ENCODE measurements at regions not wholly inside any gene's neighbourhood (a gene's known extent, or its start where the extent isn't known, plus 50 kb on each side); places are given as distances from the start of the nearest gene placed in this dataset.

- no peak for TF ChIP-seq CTCF (IDR thresholded peaks at IDR 0.05; ENCODE audit: insufficient read depth, low read length, severe bottlenecking)
- no peak for FAIRE-seq
- H3K4me3 ChIP-seq (ENCODE audit: low read depth, low read length), result no peak overlapping the region
- no peaks in the 10 kb centered on the region for H3K36me3 ChIP-seq (ENCODE audit: control insufficient read depth, insufficient read depth, low read length)
- DNase-seq (ENCODE audit: low read depth), result no peak
- H3K27me3 ChIP-seq (ENCODE audit: control insufficient read depth, insufficient read depth, low read length), result no peaks in the 10 kb centered on the region
These were observed 256.2 kb downstream of the EN1 start for GRCh38 chr2:118591223-118591622.

GRCh38 chr2:118589721-118590120 is 257.7 kb downstream of the EN1 start:
- FAIRE-seq (no peak), DNase-seq (ENCODE audit: low read depth) (no peak)
- no peak for TF ChIP-seq CTCF (IDR thresholded peaks at IDR 0.05; ENCODE audit: insufficient read depth, low read length, severe bottlenecking)
- Histone ChIP-seq H3K36me3 (ENCODE audit: control insufficient read depth, insufficient read depth, low read length) (no peaks in the 10 kb centered on the region), H3K4me3 (ENCODE audit: low read depth, low read length) (no peak overlapping the region), H3K27me3 (ENCODE audit: control insufficient read depth, insufficient read depth, low read length) (no peaks in the 10 kb centered on the region)

GRCh38 chr2:118588850-118589249 is 258.6 kb downstream of the EN1 start:
- no peak for DNase-seq (ENCODE audit: low read depth)
- Histone ChIP-seq H3K27me3 (ENCODE audit: control insufficient read depth, insufficient read depth, low read length) (no peaks in the 10 kb centered on the region), H3K36me3 (ENCODE audit: control insufficient read depth, insufficient read depth, low read length) (no peaks in the 10 kb centered on the region), H3K4me3 (ENCODE audit: low read depth, low read length) (no peak overlapping the region)
- FAIRE-seq, result no peak
- TF ChIP-seq CTCF (IDR thresholded peaks at IDR 0.05; ENCODE audit: insufficient read depth, low read length, severe bottlenecking), result no peak

GRCh38 chr2:118586312-118586711 is 261.1 kb downstream of the EN1 start:
- no peak for TF ChIP-seq CTCF (IDR thresholded peaks at IDR 0.05; ENCODE audit: insufficient read depth, low read length, severe bottlenecking)
- no peaks in the 10 kb centered on the region for H3K27me3 ChIP-seq (ENCODE audit: control insufficient read depth, insufficient read depth, low read length)
- H3K4me3 ChIP-seq (ENCODE audit: low read depth, low read length), result no peak overlapping the region
- no peaks in the 10 kb centered on the region for H3K36me3 ChIP-seq (ENCODE audit: control insufficient read depth, insufficient read depth, low read length)
- FAIRE-seq, result no peak
- no peak for DNase-seq (ENCODE audit: low read depth)

GRCh38 chr2:118584877-118585276 is 262.6 kb downstream of the EN1 start:
- FAIRE-seq, result no peak
- no peaks in the 10 kb centered on the region for H3K36me3 ChIP-seq (ENCODE audit: control insufficient read depth, insufficient read depth, low read length)
- DNase-seq (ENCODE audit: low read depth), result no peak

More at GRCh38 chr2:118584877-118585276, 262.6 kb downstream of the EN1 start:
- no peak overlapping the region for H3K4me3 ChIP-seq (ENCODE audit: low read depth, low read length)
- no peak for TF ChIP-seq CTCF (IDR thresholded peaks at IDR 0.05; ENCODE audit: insufficient read depth, low read length, severe bottlenecking)
- no peaks in the 10 kb centered on the region for H3K27me3 ChIP-seq (ENCODE audit: control insufficient read depth, insufficient read depth, low read length)

Data from bronchial epithelial cell (primary cell).